Small intestine (tissue), 7 donors: ENCODE measurements at regions not wholly inside any gene's neighbourhood (a gene's known extent, or its start where the extent isn't known, plus 50 kb on each side); places are given as distances from the start of the nearest gene placed in this dataset.

Experiments used
- DNase-seq, 2 donors: peaks; one replicate each; pipeline versions ENCODE4 v3.0.0 to v3.0.0-alpha.2; 2013
- FAIRE-seq: peaks from 2 replicates; lab custom pipeline; 2012; peaks lifted over from hg19 to GRCh38; lab: Jason Lieb, UNC
- H3K27ac ChIP-seq, 3 donors: one replicate each; pipeline ENCODE4 v1.5.1; 2013; ENCODE audit warnings: low read length in 2 of 3, mild to moderate bottlenecking in 2 of 3, control low read depth in 1 of 3, inconsistent platforms in 1 of 3, low read depth in 1 of 3, moderate library complexity in 1 of 3
- H3K27me3 ChIP-seq, 3 donors: one replicate each; pipeline ENCODE4 v1.6.1; 2013; ENCODE audit warnings: low read length in 3 of 3, inconsistent platforms in 1 of 3; ENCODE audit not compliant: control insufficient read depth in 3 of 3, insufficient read depth in 3 of 3
- H3K36me3 ChIP-seq, 3 donors: one replicate each; pipeline ENCODE4 v1.6.1; 2013; ENCODE audit warnings: low read length in 3 of 3, inconsistent platforms in 1 of 3, low read depth in 1 of 3, mild to moderate bottlenecking in 1 of 3, moderate library complexity in 1 of 3; ENCODE audit not compliant: control insufficient read depth in 3 of 3, insufficient read depth in 2 of 3
- H3K4me1 ChIP-seq, 3 donors: one replicate each; pipeline ENCODE4 v1.6.1; 2013; ENCODE audit warnings: low read length in 2 of 3, inconsistent platforms in 1 of 3, low read depth in 1 of 3, mild to moderate bottlenecking in 1 of 3, moderate library complexity in 1 of 3; ENCODE audit not compliant: control insufficient read depth in 3 of 3, insufficient read depth in 2 of 3
- H3K4me3 ChIP-seq, 3 donors: one replicate each; pipeline ENCODE4 v1.5.1; 2013; ENCODE audit warnings: low read length in 3 of 3, control low read depth in 1 of 3, inconsistent platforms in 1 of 3, low read depth in 1 of 3, mild to moderate bottlenecking in 1 of 3, moderate library complexity in 1 of 3
- H3K9me3 ChIP-seq, 2 donors: one replicate each; pipeline ENCODE4 v1.6.1; 2013; ENCODE audit warnings: low read depth in 1 of 2, low read length in 1 of 2; ENCODE audit not compliant: control insufficient read depth in 2 of 2, insufficient read depth in 1 of 2
- WGBS, 3 donors: extraction: QIAGEN DNeasy Blood & Tissue Kit; methylation state at CpG; one replicate each; pipeline ENCODE4 v1.1.7; 2013; 5-methylcytosine and 5-hydroxymethylcytosine counted together
- donor health status: healthy with polysubstance abuse.
- donor health status: control.
- donor health status: control.
- donor health status: Bipolar disorder and iron deficiency.
- donor health status: healthy.

DNA sequence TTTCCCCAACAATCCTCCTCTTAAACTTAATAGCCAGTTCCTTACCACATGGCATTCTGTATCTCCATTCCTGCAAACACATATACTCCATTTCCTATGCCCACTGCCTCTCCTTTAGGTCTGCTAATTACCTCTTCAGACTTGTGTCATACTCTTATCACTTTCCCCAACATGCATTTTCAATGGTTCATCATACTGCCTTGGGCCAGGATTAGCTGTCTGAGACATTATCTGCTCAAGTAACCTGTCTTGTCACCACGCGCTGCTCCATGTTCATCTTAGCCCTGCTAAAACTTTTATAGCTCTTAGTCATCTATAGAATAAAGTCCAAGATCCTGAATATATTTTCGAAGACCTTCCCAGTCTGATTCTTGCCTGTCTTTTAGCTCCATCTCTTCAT lies 224.1 kb upstream of the GK2 start:
- H3K36me3 ChIP-seq: no peaks in the 10 kb centered on the region
- FAIRE-seq: no peak
- 53 to 87% (median 69%) methylated on average over 3 of the region's 3 CpGs for WGBS, 3 donors
- H3K4me3 ChIP-seq: no peak overlapping the region
- H3K27ac ChIP-seq: no peak overlapping the region
- H3K9me3 ChIP-seq: no peaks in the 10 kb centered on the region
- H3K27me3 ChIP-seq: no peaks in the 10 kb centered on the region
- DNase-seq: no peak
- no peaks in the 10 kb centered on the region for H3K4me1 ChIP-seq

GRCh38 chr4:79626611-79627010 lies 218.6 kb upstream of the GK2 start:
- DNase-seq (no peak), FAIRE-seq (no peak)
- no peaks in the 10 kb centered on the region for H3K36me3 ChIP-seq
- no peaks in the 10 kb centered on the region for H3K9me3 ChIP-seq
- 65 to 75% (median 72%) methylated on average over 2 of the region's 2 CpGs for WGBS, 3 donors
- H3K27ac ChIP-seq: no peak overlapping the region
- no peak overlapping the region for H3K4me3 ChIP-seq
- H3K27me3 ChIP-seq: no peaks in the 10 kb centered on the region
- H3K4me1 ChIP-seq: no peaks in the 10 kb centered on the region

DNA sequence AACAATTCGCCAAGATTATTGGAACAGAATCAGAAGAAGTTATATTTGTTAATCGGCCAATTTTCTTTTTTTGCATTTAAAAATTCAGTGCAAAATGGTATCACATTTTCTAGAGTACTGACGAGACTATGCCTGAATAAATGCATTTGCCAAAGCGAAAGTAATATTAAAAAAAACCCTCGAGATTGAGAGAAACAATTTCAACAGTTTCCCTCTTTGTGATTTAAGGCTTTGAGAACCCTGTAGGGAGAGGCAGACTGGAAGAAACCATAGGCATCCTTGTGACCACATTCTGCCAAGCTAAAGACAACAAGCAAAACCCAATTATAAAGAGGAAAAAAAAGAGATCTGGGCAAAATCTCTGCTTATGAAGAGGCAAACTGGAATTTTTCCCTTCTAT lies 218.1 kb upstream of the GK2 start:
- no peak for FAIRE-seq
- Histone ChIP-seq H3K36me3 (no peaks in the 10 kb centered on the region), H3K4me3 (no peak overlapping the region), H3K9me3 (no peaks in the 10 kb centered on the region), H3K4me1 (no peaks in the 10 kb centered on the region), H3K27me3 (no peaks in the 10 kb centered on the region), H3K27ac (no peak overlapping the region)
- WGBS, 3 donors: 63 to 69% (median 67%) methylated on average over 5 of the region's 5 CpGs
- DNase-seq: no peak

DNA sequence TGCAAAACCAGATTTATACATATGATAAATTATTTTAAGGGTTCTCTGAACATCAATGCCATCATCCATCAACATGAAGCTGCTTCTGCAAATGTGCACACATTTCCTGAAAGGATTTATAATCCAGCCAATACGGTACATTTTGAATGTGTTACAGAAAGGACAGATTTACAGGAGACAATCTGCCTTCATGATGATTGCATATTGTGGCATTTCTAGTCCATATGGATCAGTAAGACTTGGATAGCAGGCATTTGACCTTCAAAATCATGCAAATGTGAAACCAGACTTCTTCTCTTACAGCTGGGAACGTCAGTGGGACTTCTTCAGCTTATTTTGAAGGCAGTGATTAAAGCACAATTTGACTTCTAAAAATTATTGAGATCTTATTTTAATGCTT lies 217.3 kb upstream of the GK2 start:
- FAIRE-seq (no peak), DNase-seq (no peak)
- Histone ChIP-seq H3K9me3 (no peaks in the 10 kb centered on the region), H3K4me3 (no peak overlapping the region), H3K4me1 (no peaks in the 10 kb centered on the region), H3K27me3 (no peaks in the 10 kb centered on the region), H3K36me3 (no peaks in the 10 kb centered on the region), H3K27ac (no peak overlapping the region)
- WGBS, 3 donors: 48 to 68% (median 54%) methylated on average over 2 of the region's 2 CpGs

DNA sequence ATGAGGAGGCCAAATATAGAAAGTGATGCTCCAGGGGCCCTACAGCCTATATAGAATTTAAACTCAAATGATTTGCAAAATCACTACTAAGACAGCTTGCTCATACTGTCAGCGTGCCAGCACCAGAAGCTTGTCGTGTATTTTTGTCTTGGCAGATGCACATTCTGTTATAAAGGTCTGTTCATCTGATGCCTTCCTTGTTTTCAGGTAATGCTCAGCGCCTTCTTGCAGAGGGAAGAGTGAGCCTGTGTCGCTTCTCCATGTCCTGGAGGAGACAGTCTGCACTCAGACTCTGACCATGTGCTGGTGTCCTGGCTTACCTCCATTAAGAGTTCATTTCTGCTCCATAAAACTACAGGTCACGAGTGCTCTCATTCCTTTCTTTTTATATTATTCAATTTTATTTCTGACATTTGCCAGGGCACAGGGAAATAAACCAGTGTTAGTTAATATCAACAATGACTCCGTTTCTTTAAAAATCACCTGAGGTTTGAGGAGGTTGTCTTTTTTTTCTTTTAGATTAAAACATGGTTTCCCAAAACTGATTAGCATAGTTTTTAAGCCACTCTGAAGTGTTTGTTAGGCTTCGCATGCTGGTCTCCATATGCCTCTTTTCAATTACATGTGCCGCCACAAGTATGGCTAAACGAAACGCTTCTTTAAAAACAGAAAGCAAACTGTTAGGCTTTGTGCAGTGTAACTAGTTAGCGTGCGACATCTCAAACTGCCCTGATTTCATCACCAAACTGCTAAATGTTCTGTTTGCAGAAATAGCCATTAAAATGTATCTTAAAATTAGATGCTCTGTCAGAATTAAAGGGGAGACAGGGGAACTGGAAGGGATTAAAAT lies 215.2 kb upstream of the GK2 start:
- no peak for FAIRE-seq
- Histone ChIP-seq H3K27ac (no peak overlapping the region), H3K9me3 (no peaks in the 10 kb centered on the region), H3K36me3 (no peaks in the 10 kb centered on the region), H3K4me3 (no peak overlapping the region), H3K27me3 (no peaks in the 10 kb centered on the region), H3K4me1 (no peaks in the 10 kb centered on the region)
- no peak for DNase-seq
- 73 to 84% (median 79%) methylated on average over 12 of the region's 12 CpGs for WGBS, 3 donors

- H3K27ac ChIP-seq: no peak overlapping the region
- no peaks in the 10 kb centered on the region for H3K4me1 ChIP-seq
- DNase-seq (no peak), FAIRE-seq (no peak)
- H3K36me3 ChIP-seq: no peaks in the 10 kb centered on the region
- H3K9me3 ChIP-seq: no peaks in the 10 kb centered on the region
- H3K4me3 ChIP-seq: no peak overlapping the region
- WGBS, 3 donors: 64 to 82% (median 70%) methylated on average over 1 of the region's 1 CpG
- no peaks in the 10 kb centered on the region for H3K27me3 ChIP-seq
These were observed 213.0 kb upstream of the GK2 start for GRCh38 chr4:79621061-79621460.

DNA sequence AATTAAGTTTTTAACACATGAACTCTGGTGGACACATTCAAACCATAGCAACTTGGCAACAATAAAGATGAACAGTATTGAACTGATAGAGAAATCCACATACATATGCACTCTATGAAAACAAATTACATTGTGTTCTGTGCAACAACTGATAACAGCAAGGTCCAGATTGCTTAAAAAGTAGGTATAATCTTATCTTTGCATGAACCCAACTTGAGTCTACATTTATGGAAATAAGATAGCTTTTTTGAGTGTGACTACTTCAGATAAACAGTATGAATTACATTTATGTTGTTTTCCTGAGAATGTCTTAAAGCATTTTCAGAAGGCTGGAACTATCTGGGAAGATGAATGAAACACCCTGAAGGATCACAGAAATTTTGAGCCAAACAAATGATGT lies 212.6 kb upstream of the GK2 start:
- Histone ChIP-seq H3K27me3 (no peaks in the 10 kb centered on the region), H3K4me1 (no peaks in the 10 kb centered on the region), H3K9me3 (no peaks in the 10 kb centered on the region), H3K36me3 (no peaks in the 10 kb centered on the region), H3K4me3 (no peak overlapping the region), H3K27ac (no peak overlapping the region)
- FAIRE-seq (no peak), DNase-seq (no peak)

GRCh38 chr4:79613269-79613935 lies 205.4 kb upstream of the GK2 start:
- Histone ChIP-seq H3K9me3 (no peaks in the 10 kb centered on the region), H3K4me1 (no peaks in the 10 kb centered on the region), H3K27ac (no peak overlapping the region), H3K4me3 (no peak overlapping the region), H3K27me3 (no peaks in the 10 kb centered on the region), H3K36me3 (no peaks in the 10 kb centered on the region)
- no peak for FAIRE-seq
- no peak for DNase-seq
- 79 to 83% (median 80%) methylated on average over 3 of the region's 3 CpGs for WGBS, 3 donors
